ENCODE measurements at regions not wholly inside any gene's neighbourhood (a gene's known extent, or its start where the extent isn't known, plus 50 kb on each side); places are given as distances from the start of the nearest gene placed in this dataset.
"Not testable (repeated sequence)": the region's sequence is repeated elsewhere in the genome, so short reads cannot be mapped to it uniquely, and the experiment has no call there.

DNA sequence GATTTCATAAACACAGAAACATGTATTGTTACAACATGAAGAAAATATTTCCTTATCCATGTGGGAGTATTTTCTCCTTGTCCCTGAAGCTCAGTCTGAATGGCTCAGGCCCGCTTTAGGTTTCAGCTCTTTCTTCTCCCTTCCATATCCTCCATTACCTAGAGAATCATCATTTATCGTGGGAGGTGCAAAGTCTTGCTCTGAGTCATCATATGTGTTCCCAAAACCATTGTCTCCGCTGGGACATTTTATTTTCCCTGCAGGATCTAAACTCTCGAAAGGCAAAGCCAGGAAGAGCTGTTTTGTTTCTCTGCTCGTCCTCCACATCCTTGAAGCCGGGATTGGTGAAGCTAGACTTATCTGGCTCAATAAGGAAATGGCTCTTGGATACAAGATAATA is 571.2 kb downstream of the EDEM1 start:
- Mint-ChIP-seq H3K9me3 (no peaks in the 10 kb centered on the region), H3K36me3 (ENCODE audit: low read depth) (no peaks in the 10 kb centered on the region), H3K27me3 (peaks cover 9% of the 10 kb centered on the region), H3K27ac (no peak overlapping the region), H3K4me3 (no peak overlapping the region), H3K4me1 (ENCODE audit: low read depth) (no peaks in the 10 kb centered on the region)

DNA sequence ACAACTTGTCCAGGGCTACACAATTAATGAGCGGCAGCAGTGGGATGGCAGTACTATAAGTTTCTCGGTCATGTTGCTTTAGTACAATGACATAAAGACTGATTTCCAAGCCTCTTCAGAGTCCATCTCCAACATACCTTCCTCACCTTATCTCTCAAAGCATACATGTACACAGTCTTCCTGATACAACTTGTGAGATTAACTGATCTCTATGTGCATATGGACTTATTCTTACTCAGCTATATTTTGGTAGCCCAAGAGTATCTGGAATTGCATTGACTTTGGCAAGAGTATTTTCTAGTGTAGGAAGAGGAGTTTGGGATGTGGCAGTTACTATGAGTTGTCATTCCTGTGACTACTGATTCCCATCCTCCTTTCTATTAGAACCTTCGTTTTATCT is 575.0 kb downstream of the EDEM1 start:
- H3K36me3 Mint-ChIP-seq (ENCODE audit: low read depth): no peaks in the 10 kb centered on the region
- peaks cover 4% of the 10 kb centered on the region for H3K9me3 Mint-ChIP-seq
- no peak overlapping the region for H3K27ac Mint-ChIP-seq
- peaks cover 3% of the 10 kb centered on the region for H3K27me3 Mint-ChIP-seq
- H3K4me1 Mint-ChIP-seq (ENCODE audit: low read depth): no peaks in the 10 kb centered on the region
- H3K4me3 Mint-ChIP-seq: no peak overlapping the region

- no peak overlapping the region for H3K4me3 Mint-ChIP-seq
- peaks cover 4% of the 10 kb centered on the region for H3K9me3 Mint-ChIP-seq
- H3K27me3 Mint-ChIP-seq: no peaks in the 10 kb centered on the region
- no peaks in the 10 kb centered on the region for H3K4me1 Mint-ChIP-seq (ENCODE audit: low read depth)
- no peak overlapping the region for H3K27ac Mint-ChIP-seq
- no peaks in the 10 kb centered on the region for H3K36me3 Mint-ChIP-seq (ENCODE audit: low read depth)
Measured at GRCh38 chr3:5766848-5767247, 579.3 kb downstream of the EDEM1 start.

GRCh38 chr3:5767304-5767703 is 579.8 kb downstream of the EDEM1 start:
- Mint-ChIP-seq H3K9me3 (peaks cover 4% of the 10 kb centered on the region), H3K27me3 (no peaks in the 10 kb centered on the region), H3K36me3 (ENCODE audit: low read depth) (no peaks in the 10 kb centered on the region), H3K27ac (no peak overlapping the region), H3K4me1 (ENCODE audit: low read depth) (no peaks in the 10 kb centered on the region), H3K4me3 (no peak overlapping the region)

DNA sequence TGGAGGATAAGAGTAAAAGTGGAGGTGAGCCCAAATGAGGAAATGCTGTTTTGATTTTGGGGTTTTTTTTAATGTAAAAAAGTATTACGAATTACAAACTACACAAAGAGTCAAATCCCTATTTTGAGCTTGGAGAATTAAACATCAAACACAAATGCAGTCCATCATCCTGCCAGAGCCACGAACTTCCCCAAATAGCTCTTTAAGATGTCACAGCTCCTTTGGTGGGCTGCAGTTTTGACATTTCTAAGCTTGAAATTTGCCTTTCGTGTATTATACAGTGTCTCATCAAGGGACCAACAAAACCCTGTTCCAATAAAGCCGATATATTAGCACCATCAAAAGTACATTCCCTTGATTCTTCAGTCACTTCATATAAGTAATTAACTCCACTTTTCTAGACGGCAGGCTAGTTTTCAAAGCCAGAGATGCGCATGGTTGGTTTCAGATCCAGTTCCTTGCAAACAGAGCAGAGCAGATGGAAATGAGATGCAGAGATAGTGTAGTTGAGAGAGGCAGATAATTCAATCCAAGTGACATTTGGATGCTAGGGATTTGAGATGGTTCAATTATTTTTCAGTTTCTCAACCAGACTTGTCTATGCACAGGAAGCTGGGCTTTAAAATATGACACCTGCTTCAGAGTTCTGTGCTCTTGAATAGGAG is 580.9 kb downstream of the EDEM1 start:
- H3K4me1 Mint-ChIP-seq (ENCODE audit: low read depth): no peaks in the 10 kb centered on the region
- peaks cover 4% of the 10 kb centered on the region for H3K9me3 Mint-ChIP-seq
- H3K27ac Mint-ChIP-seq: no peak overlapping the region
- H3K27me3 Mint-ChIP-seq: no peaks in the 10 kb centered on the region
- H3K36me3 Mint-ChIP-seq (ENCODE audit: low read depth): no peaks in the 10 kb centered on the region
- no peak overlapping the region for H3K4me3 Mint-ChIP-seq

- no peaks in the 10 kb centered on the region for H3K27me3 Mint-ChIP-seq
- peaks cover 4% of the 10 kb centered on the region for H3K9me3 Mint-ChIP-seq
- no peaks in the 10 kb centered on the region for H3K4me1 Mint-ChIP-seq (ENCODE audit: low read depth)
- no peak overlapping the region for H3K27ac Mint-ChIP-seq
- no peak overlapping the region for H3K4me3 Mint-ChIP-seq
- H3K36me3 Mint-ChIP-seq (ENCODE audit: low read depth): no peaks in the 10 kb centered on the region
Measured at GRCh38 chr3:5769825-5770224, 582.3 kb downstream of the EDEM1 start.

DNA sequence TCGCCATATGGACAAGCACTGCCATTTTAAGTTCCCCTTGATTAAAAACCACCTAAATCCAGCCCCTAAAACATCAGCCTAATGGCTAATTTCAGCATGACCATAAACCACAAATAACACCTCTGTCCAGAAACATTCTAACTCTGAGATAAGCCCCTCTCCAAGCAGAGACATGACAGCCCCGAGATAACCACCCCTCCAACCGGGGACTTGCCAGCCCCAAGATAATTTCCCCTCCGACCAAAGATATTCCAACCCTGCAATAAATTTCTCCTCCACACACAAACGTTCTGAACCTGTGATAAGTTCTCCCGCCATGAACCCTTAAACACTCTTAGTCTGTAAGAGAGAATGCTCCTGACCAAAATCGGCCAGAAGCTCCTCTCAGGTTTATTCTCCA is 586.8 kb downstream of the EDEM1 start:
- H3K36me3 Mint-ChIP-seq (ENCODE audit: low read depth): no peaks in the 10 kb centered on the region
- H3K4me1 Mint-ChIP-seq (ENCODE audit: low read depth): no peaks in the 10 kb centered on the region
- H3K9me3 Mint-ChIP-seq: peaks cover 5% of the 10 kb centered on the region

GRCh38 chr3:5775100-5775499 is 587.6 kb downstream of the EDEM1 start:
- H3K36me3 Mint-ChIP-seq (ENCODE audit: low read depth); H3K4me1 Mint-ChIP-seq (ENCODE audit: low read depth); H3K4me3 Mint-ChIP-seq; H3K9me3 Mint-ChIP-seq; H3K27ac Mint-ChIP-seq; H3K27me3 Mint-ChIP-seq: not testable (repeated sequence)

More for the DNA sequence above, 586.8 kb downstream of the EDEM1 start:
- Mint-ChIP-seq H3K4me3 (no peak overlapping the region), H3K27me3 (no peaks in the 10 kb centered on the region), H3K27ac (no peak overlapping the region)

- Mint-ChIP-seq H3K27me3 (no peaks in the 10 kb centered on the region), H3K36me3 (ENCODE audit: low read depth) (no peaks in the 10 kb centered on the region), H3K4me3 (no peak overlapping the region), H3K27ac (no peak overlapping the region), H3K4me1 (ENCODE audit: low read depth) (no peaks in the 10 kb centered on the region), H3K9me3 (no peaks in the 10 kb centered on the region)
Measured at GRCh38 chr3:5784690-5785089, 597.2 kb downstream of the EDEM1 start.

GRCh38 chr3:5787861-5788488 is 600.5 kb downstream of the EDEM1 start:
- no peaks in the 10 kb centered on the region for H3K4me1 Mint-ChIP-seq (ENCODE audit: low read depth)

DNA sequence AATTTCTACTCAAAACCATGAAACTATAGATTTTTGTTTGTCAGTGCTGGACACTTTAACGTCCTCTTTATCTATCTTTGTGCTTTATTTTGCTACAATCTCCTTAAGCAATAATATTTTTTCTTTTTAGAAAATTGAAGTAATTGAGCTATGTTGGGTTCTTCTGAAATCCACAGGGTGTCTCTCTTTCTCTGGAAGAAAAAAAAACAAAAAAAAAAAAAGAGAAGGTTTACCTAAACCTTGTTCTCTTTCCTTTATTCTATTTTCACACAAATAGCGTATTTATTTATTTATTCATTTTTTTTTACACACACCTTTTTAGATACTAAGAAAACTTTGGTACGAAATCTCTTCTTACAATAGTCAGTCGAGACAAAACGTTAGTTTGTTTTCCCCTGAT is 601.0 kb downstream of the EDEM1 start:
- Mint-ChIP-seq H3K36me3 (ENCODE audit: low read depth) (no peaks in the 10 kb centered on the region), H3K9me3 (no peaks in the 10 kb centered on the region), H3K27me3 (no peaks in the 10 kb centered on the region), H3K27ac (no peak overlapping the region), H3K4me1 (ENCODE audit: low read depth) (no peaks in the 10 kb centered on the region), H3K4me3 (no peak overlapping the region)

More at GRCh38 chr3:5787861-5788488, 600.5 kb downstream of the EDEM1 start:
- Mint-ChIP-seq H3K36me3 (ENCODE audit: low read depth) (no peaks in the 10 kb centered on the region), H3K9me3 (no peaks in the 10 kb centered on the region), H3K4me3 (no peak overlapping the region), H3K27me3 (no peaks in the 10 kb centered on the region), H3K27ac (no peak overlapping the region)

DNA sequence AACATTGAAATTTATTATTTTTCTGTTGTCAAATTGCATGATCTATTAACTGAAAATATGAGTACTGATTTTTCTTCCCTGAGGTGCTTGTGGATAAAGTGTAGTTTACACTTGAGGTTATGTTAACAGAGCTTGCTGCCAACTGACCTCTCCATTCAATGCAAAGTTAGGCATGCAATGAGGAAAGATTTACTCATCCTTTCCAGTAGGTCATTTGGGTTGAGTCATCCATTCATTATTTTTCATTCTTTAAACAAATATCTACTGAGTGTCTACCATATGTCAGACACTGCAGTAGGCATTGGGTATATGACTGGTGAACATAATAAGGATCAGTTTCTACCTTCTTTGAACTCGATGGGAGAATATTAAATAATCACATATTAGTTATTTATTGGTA is 604.1 kb downstream of the EDEM1 start:
- Mint-ChIP-seq H3K9me3 (no peaks in the 10 kb centered on the region), H3K4me3 (no peak overlapping the region), H3K4me1 (ENCODE audit: low read depth) (no peaks in the 10 kb centered on the region), H3K36me3 (ENCODE audit: low read depth) (no peaks in the 10 kb centered on the region), H3K27ac (no peak overlapping the region), H3K27me3 (no peaks in the 10 kb centered on the region)

DNA sequence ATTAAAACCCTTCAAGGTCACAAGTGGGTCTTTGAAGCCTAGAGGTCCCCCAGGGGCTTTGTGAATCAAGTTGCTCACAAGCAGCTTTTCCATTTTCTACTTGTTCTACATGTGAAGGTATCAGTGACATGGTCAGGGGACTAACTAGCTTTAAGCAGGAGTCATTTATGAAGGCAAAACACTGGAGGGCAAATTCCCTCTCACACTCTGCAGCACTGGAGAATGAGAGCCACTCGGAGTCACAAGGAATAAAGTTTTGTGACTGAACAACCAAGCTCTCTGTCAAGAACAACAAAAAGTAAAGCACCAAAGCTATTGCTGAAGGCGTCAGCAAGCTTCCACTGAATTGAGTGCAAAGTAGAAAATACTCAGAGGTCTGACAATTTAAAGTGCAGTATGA is 609.0 kb downstream of the EDEM1 start:
- Mint-ChIP-seq H3K27me3 (no peaks in the 10 kb centered on the region), H3K27ac (no peak overlapping the region), H3K4me1 (ENCODE audit: low read depth) (no peaks in the 10 kb centered on the region), H3K4me3 (no peak overlapping the region), H3K9me3 (no peaks in the 10 kb centered on the region), H3K36me3 (ENCODE audit: low read depth) (no peaks in the 10 kb centered on the region)

GRCh38 chr3:5798809-5799208 is 611.3 kb downstream of the EDEM1 start:
- Mint-ChIP-seq H3K27me3 (no peaks in the 10 kb centered on the region), H3K27ac (no peak overlapping the region), H3K9me3 (no peaks in the 10 kb centered on the region), H3K4me1 (ENCODE audit: low read depth) (no peaks in the 10 kb centered on the region), H3K4me3 (no peak overlapping the region), H3K36me3 (ENCODE audit: low read depth) (no peaks in the 10 kb centered on the region)

DNA sequence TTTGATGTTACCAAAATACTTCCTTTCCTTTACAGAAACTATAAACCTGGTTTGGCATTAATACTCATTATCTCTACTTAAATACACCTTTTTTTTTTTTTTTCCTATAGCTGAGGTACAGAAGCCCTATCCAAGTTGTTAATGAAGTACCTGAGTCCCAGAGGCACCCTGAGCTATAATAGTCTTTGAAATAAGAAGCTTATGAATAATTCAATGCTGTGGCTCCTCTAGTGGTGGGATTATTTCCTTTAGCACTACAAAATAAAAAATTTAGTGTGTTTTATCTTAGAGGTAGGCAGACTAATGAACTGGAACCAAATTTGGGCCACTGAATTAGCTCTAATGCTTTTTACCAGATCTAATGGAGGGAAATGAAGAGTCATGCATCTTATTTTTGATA is 611.9 kb downstream of the EDEM1 start:
- Mint-ChIP-seq H3K4me3 (no peak overlapping the region), H3K4me1 (ENCODE audit: low read depth) (no peaks in the 10 kb centered on the region), H3K27ac (no peak overlapping the region)

DNA sequence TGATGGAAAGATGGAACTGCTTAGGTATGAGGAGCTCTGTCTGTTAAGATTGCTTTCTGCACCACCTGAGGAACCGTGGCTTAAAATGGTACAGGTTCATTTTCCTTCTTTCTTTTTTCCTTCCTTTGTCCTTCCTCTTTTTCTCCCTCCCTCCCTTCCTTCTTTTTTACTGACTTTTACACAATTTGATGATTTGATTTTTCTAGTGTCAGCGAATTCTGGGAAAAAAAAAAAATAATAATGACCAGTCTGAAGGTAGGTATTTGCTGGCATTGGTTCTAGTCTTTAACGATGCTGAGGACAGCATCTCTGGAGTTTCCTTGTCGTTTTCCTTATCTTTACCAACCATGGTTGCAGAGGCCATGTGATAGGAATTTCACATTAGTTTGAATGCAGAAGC is 613.5 kb downstream of the EDEM1 start:
- Mint-ChIP-seq H3K9me3 (no peaks in the 10 kb centered on the region), H3K36me3 (ENCODE audit: low read depth) (no peaks in the 10 kb centered on the region), H3K27me3 (no peaks in the 10 kb centered on the region), H3K4me3 (no peak overlapping the region), H3K27ac (no peak overlapping the region), H3K4me1 (ENCODE audit: low read depth) (no peaks in the 10 kb centered on the region)

More for the DNA sequence above, 611.9 kb downstream of the EDEM1 start:
- no peaks in the 10 kb centered on the region for H3K27me3 Mint-ChIP-seq
- H3K9me3 Mint-ChIP-seq: no peaks in the 10 kb centered on the region
- no peaks in the 10 kb centered on the region for H3K36me3 Mint-ChIP-seq (ENCODE audit: low read depth)
